ENCODE measurements at regions not wholly inside any gene's neighbourhood (a gene's known extent, or its start where the extent isn't known, plus 50 kb on each side); places are given as distances from the start of the nearest gene placed in this dataset.

- no peak for TF ChIP-seq CTCF (IDR thresholded peaks at IDR 0.05)
- no peak for TF ChIP-seq POLR2A (IDR thresholded peaks at IDR 0.05)
Measured at GRCh38 chr6:21454262-21454661, 139.3 kb upstream of the SOX4 start.
